Loucy (cell line): ENCODE measurements at regions not wholly inside any gene's neighbourhood (a gene's known extent, or its start where the extent isn't known, plus 50 kb on each side); places are given as distances from the start of the nearest gene placed in this dataset.

ENCODE experiments used
- H2AFZ ChIP-seq: fragments of 200-600 bp; sonication (generic); 2 replicates; pipeline ENCODE4 v1.6.0; 2016; ENCODE audit warnings: antibody characterized with exemption, mild to moderate bottlenecking, low read length, moderate library complexity
- H3F3A ChIP-seq: fragments of 200-600 bp; 2 replicates; pipeline ENCODE4 v1.6.0; 2016; ENCODE audit warnings: antibody characterized with exemption, low read depth, mild to moderate bottlenecking
- H3K27me3 ChIP-seq: fragments of 200-600 bp; sonication (generic); 2 replicates; pipeline ENCODE4 v1.6.1; 2014; ENCODE audit warnings: low read length, mild to moderate bottlenecking; ENCODE audit not compliant: insufficient read depth, poor library complexity, severe bottlenecking
- H3K36me3 ChIP-seq: fragments of 200-600 bp; sonication (generic); 2 replicates; pipeline ENCODE4 v1.6.1; 2016; ENCODE audit warnings: low read length; ENCODE audit not compliant: insufficient read depth
- H3K4me1 ChIP-seq: fragments of 200-600 bp; sonication (generic); 2 replicates; pipeline ENCODE4 v1.5.1; 2014; ENCODE audit warnings: low read length, mild to moderate bottlenecking; ENCODE audit not compliant: insufficient read depth, poor library complexity, severe bottlenecking
- H3K4me2 ChIP-seq: fragments of 200-600 bp; sonication (generic); 2 replicates; pipeline ENCODE4 v1.6.0; 2014; ENCODE audit warnings: antibody characterized with exemption, low read length, low read depth, mild to moderate bottlenecking; ENCODE audit not compliant: poor library complexity, severe bottlenecking
- H3K4me3 ChIP-seq: fragments of 200-600 bp; sonication (generic); 2 replicates; pipeline ENCODE4 v1.5.1; 2014; ENCODE audit warnings: low read length, mild to moderate bottlenecking, mixed read lengths; ENCODE audit not compliant: poor library complexity, severe bottlenecking
- H3K79me2 ChIP-seq: fragments of 200-600 bp; sonication (generic); 2 replicates; pipeline ENCODE4 v1.6.1; 2014; ENCODE audit warnings: low read length; ENCODE audit not compliant: insufficient read depth
- H3K9ac ChIP-seq: fragments of 200-600 bp; sonication (generic); 2 replicates; pipeline ENCODE4 v1.6.0; 2014; ENCODE audit warnings: mild to moderate bottlenecking, low read depth, low read length, moderate library complexity; ENCODE audit not compliant: poor library complexity, severe bottlenecking
- H3K9me2 ChIP-seq: fragments of 200-600 bp; sonication (generic); replicated peaks from 2 replicates; pipeline ENCODE4 v1.6.1; 2016; ENCODE audit warnings: low read depth, low read length, mixed read lengths
- H3K9me3 ChIP-seq: fragments of 200-600 bp; sonication (generic); 2 replicates; pipeline ENCODE4 v1.6.1; 2014; ENCODE audit warnings: mild to moderate bottlenecking, antibody characterized with exemption, low read length, low read depth; ENCODE audit not compliant: insufficient read depth
- H4K20me1 ChIP-seq: fragments of 200-600 bp; sonication (generic); 2 replicates; pipeline ENCODE4 v1.6.0; 2014; ENCODE audit warnings: antibody characterized with exemption, low read length, mild to moderate bottlenecking; ENCODE audit not compliant: insufficient read depth, poor library complexity, severe bottlenecking
- EZH2phosphoT487 ChIP-seq: fragments of 200-600 bp; IDR thresholded peaks from 2 replicates; pipeline ENCODE4 v1.6.1; 2018; ENCODE audit warnings: antibody characterized with exemption, mild to moderate bottlenecking, moderate library complexity, borderline replicate concordance
- TF ChIP-seq, protein P1 (sequence below): fragments of 200-600 bp; sonication (generic); conservative IDR thresholded peaks from 2 replicates; pipeline ENCODE4 v1.5.1; 2014; ENCODE audit warnings: mild to moderate bottlenecking, antibody characterized with exemption, low read length

DNA sequence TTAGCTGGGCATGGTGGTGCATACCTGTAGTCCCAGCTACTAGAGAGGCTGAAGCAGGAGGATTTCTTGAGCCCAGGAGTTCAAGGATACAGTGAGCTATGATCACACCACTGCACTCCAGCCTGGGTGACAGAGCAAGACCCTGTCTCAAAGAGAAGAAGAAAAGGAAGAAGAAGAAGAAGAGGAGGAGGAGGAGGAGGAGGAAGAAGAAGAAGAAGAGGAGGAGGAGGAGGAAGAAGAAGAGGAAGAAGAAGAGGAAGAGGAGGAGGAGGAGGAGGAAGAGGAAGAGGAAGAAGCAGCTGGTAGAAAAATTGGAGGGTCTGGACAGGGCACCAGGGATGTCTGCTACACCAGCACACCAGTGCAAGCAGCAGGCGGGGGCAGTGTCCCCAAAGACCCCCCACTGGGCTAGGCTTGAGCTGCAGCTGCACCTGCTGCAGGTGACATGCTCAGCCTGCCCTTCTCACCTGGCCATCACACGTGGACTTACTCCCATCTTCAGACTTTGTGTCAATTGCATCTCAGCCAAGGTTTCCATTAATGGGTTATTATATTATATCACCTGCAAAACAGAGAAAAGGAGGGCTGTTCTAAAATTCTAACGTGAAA lies 180.9 kb upstream of the ZNF507 start:
- TF ChIP-seq EZH2phosphoT487: no peak
- TF ChIP-seq, protein P1, sequence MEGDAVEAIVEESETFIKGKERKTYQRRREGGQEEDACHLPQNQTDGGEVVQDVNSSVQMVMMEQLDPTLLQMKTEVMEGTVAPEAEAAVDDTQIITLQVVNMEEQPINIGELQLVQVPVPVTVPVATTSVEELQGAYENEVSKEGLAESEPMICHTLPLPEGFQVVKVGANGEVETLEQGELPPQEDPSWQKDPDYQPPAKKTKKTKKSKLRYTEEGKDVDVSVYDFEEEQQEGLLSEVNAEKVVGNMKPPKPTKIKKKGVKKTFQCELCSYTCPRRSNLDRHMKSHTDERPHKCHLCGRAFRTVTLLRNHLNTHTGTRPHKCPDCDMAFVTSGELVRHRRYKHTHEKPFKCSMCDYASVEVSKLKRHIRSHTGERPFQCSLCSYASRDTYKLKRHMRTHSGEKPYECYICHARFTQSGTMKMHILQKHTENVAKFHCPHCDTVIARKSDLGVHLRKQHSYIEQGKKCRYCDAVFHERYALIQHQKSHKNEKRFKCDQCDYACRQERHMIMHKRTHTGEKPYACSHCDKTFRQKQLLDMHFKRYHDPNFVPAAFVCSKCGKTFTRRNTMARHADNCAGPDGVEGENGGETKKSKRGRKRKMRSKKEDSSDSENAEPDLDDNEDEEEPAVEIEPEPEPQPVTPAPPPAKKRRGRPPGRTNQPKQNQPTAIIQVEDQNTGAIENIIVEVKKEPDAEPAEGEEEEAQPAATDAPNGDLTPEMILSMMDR: no peak
- no peaks in the 10 kb centered on the region for H3F3A ChIP-seq
- H3K9me2 ChIP-seq: no peaks in the 10 kb centered on the region
- no peak overlapping the region for H3K4me2 ChIP-seq
- H4K20me1 ChIP-seq: no peaks in the 10 kb centered on the region
- H3K36me3 ChIP-seq: no peaks in the 10 kb centered on the region
- H2AFZ ChIP-seq: no peak overlapping the region
- no peak overlapping the region for H3K9ac ChIP-seq
- H3K9me3 ChIP-seq: peaks cover 4% of the 10 kb centered on the region; the same call in 1 of the 2 replicates
- H3K4me3 ChIP-seq: no peak overlapping the region
- H3K79me2 ChIP-seq: no peaks in the 10 kb centered on the region
- no peaks in the 10 kb centered on the region for H3K4me1 ChIP-seq
- no peaks in the 10 kb centered on the region for H3K27me3 ChIP-seq

DNA sequence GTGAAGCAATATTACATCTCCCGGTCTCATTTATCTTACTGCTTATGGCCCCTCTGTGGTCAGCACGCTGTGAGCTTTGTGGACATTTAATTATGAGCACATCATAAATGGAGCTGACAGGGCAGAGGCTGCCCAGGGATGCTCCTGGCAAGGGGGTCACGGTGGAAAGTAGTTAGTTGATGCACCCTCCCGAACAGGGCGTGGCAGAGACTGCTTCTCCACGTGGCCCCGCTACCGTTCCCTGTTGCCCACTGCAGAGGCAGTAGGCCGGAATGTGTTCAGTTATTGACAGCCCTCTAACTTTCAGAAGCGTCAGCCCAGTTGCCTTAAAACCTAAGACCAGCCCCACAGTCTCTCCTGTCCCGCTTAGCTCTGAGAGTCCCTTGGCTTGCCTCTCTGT lies 180.3 kb upstream of the ZNF507 start:
- H3K4me3 ChIP-seq: no peak overlapping the region
- H3K27me3 ChIP-seq: no peaks in the 10 kb centered on the region
- H2AFZ ChIP-seq: no peak overlapping the region
- no peaks in the 10 kb centered on the region for H3K79me2 ChIP-seq
- no peaks in the 10 kb centered on the region for H4K20me1 ChIP-seq
- no peak for TF ChIP-seq EZH2phosphoT487
- TF ChIP-seq, protein P1: no peak
- no peaks in the 10 kb centered on the region for H3K4me1 ChIP-seq
- no peaks in the 10 kb centered on the region for H3K36me3 ChIP-seq
- no peaks in the 10 kb centered on the region for H3F3A ChIP-seq
- H3K9me2 ChIP-seq: no peaks in the 10 kb centered on the region
- peaks cover 4% of the 10 kb centered on the region; the same call in 1 of the 2 replicates for H3K9me3 ChIP-seq
- no peak overlapping the region for H3K4me2 ChIP-seq
- no peak overlapping the region for H3K9ac ChIP-seq

DNA sequence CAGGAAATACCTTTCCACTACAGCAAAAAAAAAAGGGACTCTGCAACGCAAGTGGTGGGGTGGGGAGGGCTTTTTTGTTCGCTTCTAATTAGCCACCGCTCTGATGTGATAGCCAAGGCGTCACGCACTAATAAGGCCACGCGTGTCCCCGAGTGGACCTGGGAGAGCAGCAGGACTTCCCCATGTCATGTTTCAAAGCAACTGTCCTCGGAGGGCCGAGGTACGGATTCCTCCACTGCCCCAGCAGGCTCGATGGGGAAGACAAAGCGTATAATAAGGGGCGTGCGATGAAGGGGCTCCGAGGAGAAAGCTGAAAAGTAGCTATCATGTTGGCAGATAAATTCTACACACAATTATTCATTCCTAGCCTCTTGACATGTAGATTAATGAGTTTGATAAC lies 179.7 kb upstream of the ZNF507 start:
- no peak overlapping the region for H3K4me2 ChIP-seq
- no peaks in the 10 kb centered on the region for H4K20me1 ChIP-seq
- no peaks in the 10 kb centered on the region for H3K4me1 ChIP-seq
- H3K36me3 ChIP-seq: no peaks in the 10 kb centered on the region
- H3K9ac ChIP-seq: no peak overlapping the region
- TF ChIP-seq, protein P1: no peak
- TF ChIP-seq EZH2phosphoT487: no peak
- H3K9me2 ChIP-seq: no peaks in the 10 kb centered on the region
- no peaks in the 10 kb centered on the region for H3K79me2 ChIP-seq
- H3F3A ChIP-seq: no peaks in the 10 kb centered on the region
- no peak overlapping the region for H3K4me3 ChIP-seq
- no peak overlapping the region for H2AFZ ChIP-seq
- H3K9me3 ChIP-seq: peaks cover 4% of the 10 kb centered on the region; the same call in 1 of the 2 replicates
- H3K27me3 ChIP-seq: no peaks in the 10 kb centered on the region
